GM12875 (cell line): ENCODE measurements at regions not wholly inside any gene's neighbourhood (a gene's known extent, or its start where the extent isn't known, plus 50 kb on each side); places are given as distances from the start of the nearest gene placed in this dataset.

ENCODE experiments used
- H3K4me3 ChIP-seq: one replicate; pipeline ENCODE4 v1.5.1; 2011; ENCODE audit warnings: low read depth, low read length, control low read depth
- TF ChIP-seq, protein P1 (sequence below): IDR thresholded peaks from 2 replicates; pipeline ENCODE4 v1.5.1; 2011; ENCODE audit warnings: low read depth, mild to moderate bottlenecking, control low read depth, inconsistent platforms, low read length, moderate library complexity, borderline replicate concordance; ENCODE audit not compliant: insufficient read depth

DNA sequence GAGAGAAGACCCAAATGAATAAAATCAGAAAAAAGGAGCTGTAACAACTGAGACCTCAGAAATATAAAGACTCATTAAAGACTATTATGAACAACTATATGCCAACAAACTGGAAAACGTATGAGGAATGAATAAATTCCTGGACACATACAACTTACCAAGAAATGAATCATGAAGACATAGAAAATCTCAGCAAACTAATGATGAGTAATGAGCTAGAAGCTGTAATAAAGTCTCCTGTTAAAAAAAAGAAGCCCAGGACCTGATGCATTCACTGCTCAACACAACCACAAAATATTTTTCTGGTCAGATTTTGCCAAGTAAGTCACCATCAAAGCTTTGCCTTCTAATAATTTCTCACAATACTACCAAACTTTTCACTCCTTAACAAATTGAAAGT, 666.7 kb downstream of the LRRC70 start:
- TF ChIP-seq, protein P1, sequence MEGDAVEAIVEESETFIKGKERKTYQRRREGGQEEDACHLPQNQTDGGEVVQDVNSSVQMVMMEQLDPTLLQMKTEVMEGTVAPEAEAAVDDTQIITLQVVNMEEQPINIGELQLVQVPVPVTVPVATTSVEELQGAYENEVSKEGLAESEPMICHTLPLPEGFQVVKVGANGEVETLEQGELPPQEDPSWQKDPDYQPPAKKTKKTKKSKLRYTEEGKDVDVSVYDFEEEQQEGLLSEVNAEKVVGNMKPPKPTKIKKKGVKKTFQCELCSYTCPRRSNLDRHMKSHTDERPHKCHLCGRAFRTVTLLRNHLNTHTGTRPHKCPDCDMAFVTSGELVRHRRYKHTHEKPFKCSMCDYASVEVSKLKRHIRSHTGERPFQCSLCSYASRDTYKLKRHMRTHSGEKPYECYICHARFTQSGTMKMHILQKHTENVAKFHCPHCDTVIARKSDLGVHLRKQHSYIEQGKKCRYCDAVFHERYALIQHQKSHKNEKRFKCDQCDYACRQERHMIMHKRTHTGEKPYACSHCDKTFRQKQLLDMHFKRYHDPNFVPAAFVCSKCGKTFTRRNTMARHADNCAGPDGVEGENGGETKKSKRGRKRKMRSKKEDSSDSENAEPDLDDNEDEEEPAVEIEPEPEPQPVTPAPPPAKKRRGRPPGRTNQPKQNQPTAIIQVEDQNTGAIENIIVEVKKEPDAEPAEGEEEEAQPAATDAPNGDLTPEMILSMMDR = no peak
- no peak overlapping the region for H3K4me3 ChIP-seq

GRCh38 chr5:63240063-63240755, 661.6 kb downstream of the LRRC70 start:
- no peak overlapping the region for H3K4me3 ChIP-seq
- TF ChIP-seq, protein P1 = no peak

DNA sequence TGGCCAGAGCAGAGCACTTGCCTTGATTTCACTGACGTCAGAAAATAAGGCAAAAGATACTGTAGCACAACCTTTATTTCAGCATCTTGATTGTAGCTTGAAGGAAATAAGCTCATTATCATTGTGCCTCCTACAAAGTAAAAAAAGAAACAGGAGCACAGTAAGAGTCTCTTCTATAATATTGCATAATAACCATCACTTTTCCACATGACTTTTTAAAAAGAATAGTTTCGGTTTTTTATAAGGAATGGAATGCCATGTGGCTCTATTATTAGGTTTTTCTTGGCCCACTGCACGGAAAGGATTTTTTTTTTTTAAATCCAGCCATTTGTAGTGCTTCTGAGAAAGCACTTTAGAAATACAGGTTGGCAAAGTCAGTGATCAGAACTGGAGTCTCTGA, 655.3 kb downstream of the LRRC70 start:
- no peak overlapping the region for H3K4me3 ChIP-seq
- TF ChIP-seq, protein P1 = no peak

DNA sequence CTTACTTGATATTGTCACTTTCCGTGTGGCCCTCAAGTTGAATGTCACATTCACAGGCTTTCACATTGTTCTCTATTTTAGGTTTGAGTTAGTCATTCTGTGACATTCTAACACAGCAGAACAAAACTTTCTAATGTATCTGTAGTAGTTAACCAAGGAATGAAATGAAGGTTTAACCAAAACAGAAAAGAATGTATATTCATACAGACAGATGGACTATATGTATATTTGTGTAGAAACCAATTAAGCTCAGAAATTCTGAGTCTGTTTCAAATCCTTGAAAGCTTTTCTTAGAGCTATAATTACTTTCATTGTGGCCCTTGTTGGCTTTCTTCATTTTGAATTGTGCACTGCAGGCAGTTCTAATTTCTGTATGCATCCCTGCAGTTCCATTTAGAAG, 654.7 kb downstream of the LRRC70 start:
- no peak overlapping the region for H3K4me3 ChIP-seq
- TF ChIP-seq, protein P1 = no peak

DNA sequence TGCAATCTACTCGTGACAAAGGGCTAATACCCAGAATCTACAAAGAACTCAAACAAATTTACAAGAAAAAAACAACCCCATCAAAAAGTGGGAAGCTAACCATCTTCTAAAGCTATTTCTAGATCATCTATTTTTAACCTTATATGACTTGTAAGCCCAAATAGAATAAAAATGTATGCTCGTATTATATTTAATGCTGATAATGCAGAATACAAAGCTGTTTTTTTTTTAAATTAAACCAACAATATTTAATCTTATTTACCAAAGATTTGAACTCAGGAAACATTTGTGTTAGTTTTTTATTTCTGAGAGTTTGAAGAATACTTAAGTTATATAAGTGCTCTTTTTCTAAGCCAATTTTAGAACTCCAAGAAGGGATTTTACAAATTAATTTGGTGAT, 652.1 kb downstream of the LRRC70 start:
- TF ChIP-seq, protein P1 = no peak
- no peak overlapping the region for H3K4me3 ChIP-seq

- H3K4me3 ChIP-seq = no peak overlapping the region
- TF ChIP-seq, protein P1 = no peak
Observed at GRCh38 chr5:63228154-63228553, 649.5 kb downstream of the LRRC70 start.

DNA sequence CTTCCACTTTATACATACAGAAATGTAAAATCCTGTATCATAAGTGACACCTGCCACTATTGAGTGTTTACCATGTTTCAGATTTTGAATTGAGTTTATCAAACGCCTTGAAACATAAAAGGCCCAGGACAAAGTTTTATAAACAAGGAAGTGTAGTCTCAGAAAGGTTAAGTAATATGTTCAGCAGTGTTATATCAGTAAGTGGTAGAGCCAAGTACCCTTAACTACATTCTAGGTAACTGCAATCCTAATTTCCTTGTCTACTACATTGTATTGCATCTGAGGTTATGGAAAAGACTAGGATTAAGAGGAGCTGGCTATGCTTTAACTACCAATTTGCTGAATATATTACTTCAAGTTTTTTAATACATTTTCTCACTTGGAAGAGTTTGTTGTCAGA, 641.6 kb downstream of the LRRC70 start:
- H3K4me3 ChIP-seq = no peak overlapping the region
- TF ChIP-seq, protein P1 = no peak
